H9 (cell line): ENCODE measurements at regions not wholly inside any gene's neighbourhood (a gene's known extent, or its start where the extent isn't known, plus 50 kb on each side); places are given as distances from the start of the nearest gene placed in this dataset.

Source experiments
- DNase-seq: peaks from one replicate; pipeline ENCODE4 v3.0.0-alpha.2; 2017
- H2AFZ ChIP-seq: one replicate; pipeline ENCODE4 v1.6.1; 2013; ENCODE audit warnings: mild to moderate bottlenecking, low read length, control low read depth, moderate library complexity
- H2AK5ac ChIP-seq: 2 replicates; pipeline ENCODE4 v1.6.1; 2013; ENCODE audit warnings: low read length, control low read depth, mixed read lengths; ENCODE audit not compliant: insufficient read length
- H2BK120ac ChIP-seq: one replicate; pipeline ENCODE4 v1.6.1; 2013; ENCODE audit warnings: low read depth, mild to moderate bottlenecking, low read length, control low read depth, inconsistent platforms; ENCODE audit not compliant: poor library complexity, severe bottlenecking
- H2BK12ac ChIP-seq: 2 replicates; pipeline ENCODE4 v1.6.1; 2013; ENCODE audit warnings: low read length, control low read depth, mixed read lengths, low read depth; ENCODE audit not compliant: insufficient read length
- H2BK15ac ChIP-seq: 2 replicates; pipeline ENCODE4 v1.6.1; 2013; ENCODE audit warnings: low read depth, low read length, control low read depth
- H2BK20ac ChIP-seq: one replicate; pipeline ENCODE4 v1.6.1; 2013; ENCODE audit warnings: low read depth, mild to moderate bottlenecking, low read length, control low read depth, inconsistent platforms; ENCODE audit not compliant: poor library complexity, severe bottlenecking
- H2BK5ac ChIP-seq: 2 replicates; pipeline ENCODE4 v1.6.1; 2013; ENCODE audit warnings: low read length, control low read depth, mixed read lengths; ENCODE audit not compliant: insufficient read length
- H3K14ac ChIP-seq: 2 replicates; pipeline ENCODE4 v1.6.1; 2013; ENCODE audit warnings: low read length, control low read depth; ENCODE audit not compliant: insufficient read depth
- H3K18ac ChIP-seq: 2 replicates; pipeline ENCODE4 v1.6.1; 2013; ENCODE audit warnings: low read depth, mild to moderate bottlenecking, mixed read lengths, low read length, control low read depth; ENCODE audit not compliant: insufficient read length
- H3K23ac ChIP-seq: 2 replicates; pipeline ENCODE4 v1.6.1; 2013; ENCODE audit warnings: low read length, control low read depth, mixed read lengths, low read depth; ENCODE audit not compliant: insufficient read length
- H3K23me2 ChIP-seq: 2 replicates; pipeline ENCODE4 v1.6.1; 2013; ENCODE audit warnings: low read depth, mild to moderate bottlenecking, mixed read lengths, low read length, control low read depth; ENCODE audit not compliant: insufficient read length, poor library complexity, severe bottlenecking
- H3K27ac ChIP-seq: 2 replicates; pipeline ENCODE4 v1.5.1; 2013; ENCODE audit warnings: low read length, control low read depth, mixed read lengths, low read depth; ENCODE audit not compliant: insufficient read length
- H3K27me3 ChIP-seq: 2 replicates; pipeline ENCODE4 v1.6.1; 2013; ENCODE audit warnings: low read length, control low read depth, inconsistent platforms; ENCODE audit not compliant: insufficient read depth
- H3K4ac ChIP-seq: 2 replicates; pipeline ENCODE4 v1.6.1; 2013; ENCODE audit warnings: low read depth, mild to moderate bottlenecking, control low read depth, inconsistent platforms, low read length, moderate library complexity
- H3K4me1 ChIP-seq: 2 replicates; pipeline ENCODE4 v1.6.1; 2013; ENCODE audit warnings: low read length, control low read depth, inconsistent platforms; ENCODE audit not compliant: insufficient read depth
- H3K4me2 ChIP-seq: 2 replicates; pipeline ENCODE4 v1.6.1; 2013; ENCODE audit warnings: low read length, control low read depth, mixed read lengths; ENCODE audit not compliant: insufficient read length, insufficient read depth
- H3K56ac ChIP-seq: 2 replicates; pipeline ENCODE4 v1.6.1; 2013; ENCODE audit warnings: low read depth, mild to moderate bottlenecking, mixed read lengths, low read length, control low read depth; ENCODE audit not compliant: insufficient read length
- H3K79me1 ChIP-seq: 2 replicates; pipeline ENCODE4 v1.6.1; 2013; ENCODE audit warnings: low read depth, mild to moderate bottlenecking, moderate library complexity, low read length, control low read depth, inconsistent platforms; ENCODE audit not compliant: insufficient read depth, poor library complexity, severe bottlenecking
- H3K79me2 ChIP-seq: 2 replicates; pipeline ENCODE4 v1.6.1; 2013; ENCODE audit warnings: low read length, control low read depth, inconsistent platforms; ENCODE audit not compliant: insufficient read depth
- H3K9ac ChIP-seq: 2 replicates; pipeline ENCODE4 v1.6.1; 2013; ENCODE audit warnings: low read length, control low read depth, mixed read lengths; ENCODE audit not compliant: insufficient read length; ENCODE audit errors: extremely low read depth
- H3K9me3 ChIP-seq: one replicate; pipeline ENCODE4 v1.6.1; 2013; ENCODE audit warnings: low read depth, low read length, inconsistent platforms; ENCODE audit not compliant: control insufficient read depth
- H3T11ph ChIP-seq: one replicate; pipeline ENCODE4 v1.6.1; 2013; ENCODE audit warnings: mild to moderate bottlenecking, low read length, control low read depth, inconsistent platforms
- H4K20me1 ChIP-seq: one replicate; pipeline ENCODE4 v1.6.1; 2013; ENCODE audit not compliant: control insufficient read depth, insufficient read length, insufficient read depth
- H4K5ac ChIP-seq: 2 replicates; pipeline ENCODE4 v1.6.1; 2013; ENCODE audit warnings: low read depth, mild to moderate bottlenecking, mixed read lengths, low read length, control low read depth; ENCODE audit not compliant: insufficient read length
- H4K8ac ChIP-seq: replicated peaks from 2 replicates; pipeline ENCODE4 v1.6.1; 2013; ENCODE audit warnings: low read length, control low read depth, mixed read lengths, low read depth; ENCODE audit not compliant: insufficient read length
- H4K91ac ChIP-seq: 2 replicates; pipeline ENCODE4 v1.6.1; 2013; ENCODE audit warnings: low read depth, mild to moderate bottlenecking, moderate library complexity, mixed read lengths, low read length, control low read depth; ENCODE audit not compliant: insufficient read length
- H3K27ac Mint-ChIP-seq, 3 experiments: 2 replicates in 2 of 3; 3 replicates in 1 of 3; pipeline ENCODE4 v1.8.0; 2020 to 2021; ENCODE audit warnings: mixed read lengths in 3 of 3, mild to moderate bottlenecking in 1 of 3, moderate library complexity in 1 of 3
- H3K27me3 Mint-ChIP-seq: 2 replicates; pipeline ENCODE4 v1.8.0; 2021; ENCODE audit warnings: low read depth, mild to moderate bottlenecking, moderate library complexity, mixed read lengths
- H3K36me3 Mint-ChIP-seq, 3 experiments: 2 replicates in 2 of 3; 3 replicates in 1 of 3; pipeline ENCODE4 v1.8.0; 2020 to 2021; ENCODE audit warnings: low read depth in 3 of 3, mixed read lengths in 3 of 3; ENCODE audit not compliant: insufficient read depth in 1 of 3
- H3K4me1 Mint-ChIP-seq, 2 experiments: 2 replicates each; pipeline ENCODE4 v1.8.0; 2020; ENCODE audit warnings: mixed read lengths in 2 of 2
- H3K4me3 Mint-ChIP-seq, 2 experiments: 2 replicates in 1 of 2; 3 replicates in 1 of 2; pipeline ENCODE4 v1.8.0; 2020 to 2021; ENCODE audit warnings: mild to moderate bottlenecking in 2 of 2, mixed read lengths in 2 of 2, moderate library complexity in 1 of 2
- H3K9me3 Mint-ChIP-seq, 2 experiments: 2 replicates in 1 of 2; 3 replicates in 1 of 2; pipeline ENCODE4 v1.8.0; 2020; ENCODE audit warnings: mild to moderate bottlenecking in 2 of 2, mixed read lengths in 2 of 2, moderate library complexity in 1 of 2
- WGBS: extraction: QIAGEN DNeasy Blood & Tissue Kit; methylation state at CpG from one replicate; pipeline ENCODE4 v1.1.7; 2013; ENCODE audit warnings: missing lambda C conversion rate, low lambda C conversion rate, mixed read lengths; ENCODE audit not compliant: insufficient read length; ENCODE audit errors: extremely low coverage; 5-methylcytosine and 5-hydroxymethylcytosine counted together
- TF ChIP-seq, protein P1 (sequence below): fragments of 200-600 bp; sonication (generic); conservative IDR thresholded peaks from 3 replicates; pipeline ENCODE4 v1.8.0; 2021; ENCODE audit warnings: antibody characterized with exemption, mild to moderate bottlenecking

DNA sequence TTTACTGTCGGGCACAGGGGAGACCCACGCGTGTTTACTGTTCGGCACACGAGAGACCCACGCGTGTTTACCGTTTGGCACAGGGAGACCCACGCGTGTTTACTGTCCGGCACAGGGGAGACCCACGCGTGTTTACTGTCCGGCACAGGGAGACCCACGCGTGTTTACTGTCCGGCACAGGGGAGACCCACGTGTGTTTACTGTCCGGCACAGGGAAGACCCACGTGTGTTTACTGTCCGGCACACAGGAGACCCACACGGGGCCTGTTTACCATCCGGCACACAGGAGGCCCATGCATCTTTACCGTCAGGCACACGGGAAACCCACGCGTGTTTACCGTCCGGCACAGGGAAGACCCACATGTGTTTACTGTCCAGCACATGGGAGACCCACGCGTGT is 525.1 kb downstream of the BRD1 start:
- no peaks in the 10 kb centered on the region; the same call in 1 of the 2 replicates for H3K4me1 ChIP-seq
- no peak overlapping the region for H3K23ac ChIP-seq
- no peak overlapping the region for H4K91ac ChIP-seq
- no peak overlapping the region for H2BK12ac ChIP-seq
- H2AK5ac ChIP-seq: no peak overlapping the region
- H3K79me1 ChIP-seq: no peaks in the 10 kb centered on the region
- H3T11ph ChIP-seq: no peak overlapping the region
- no peak overlapping the region for H3K9ac ChIP-seq
- no peak overlapping the region for H3K18ac ChIP-seq
- H4K5ac ChIP-seq: no peak overlapping the region
- no peaks in the 10 kb centered on the region for H3K23me2 ChIP-seq
- no peak overlapping the region for H4K8ac ChIP-seq
- no peak overlapping the region for H3K14ac ChIP-seq
- peak; percentile 15 for DNase-seq
- H3K4ac ChIP-seq: no peak overlapping the region
- peak overlapping the region in 1 of 3 experiments; percentile 74; a peak in 1 of 7 replicates for H3K27ac Mint-ChIP-seq
- no peak overlapping the region for H3K27ac ChIP-seq
- H4K20me1 ChIP-seq: no peaks in the 10 kb centered on the region
- WGBS: no CpG with 5 or more reads among the region's 31 CpGs
- H2BK5ac ChIP-seq: no peak overlapping the region
- H2BK15ac ChIP-seq: no peak overlapping the region
- TF ChIP-seq, protein P1, sequence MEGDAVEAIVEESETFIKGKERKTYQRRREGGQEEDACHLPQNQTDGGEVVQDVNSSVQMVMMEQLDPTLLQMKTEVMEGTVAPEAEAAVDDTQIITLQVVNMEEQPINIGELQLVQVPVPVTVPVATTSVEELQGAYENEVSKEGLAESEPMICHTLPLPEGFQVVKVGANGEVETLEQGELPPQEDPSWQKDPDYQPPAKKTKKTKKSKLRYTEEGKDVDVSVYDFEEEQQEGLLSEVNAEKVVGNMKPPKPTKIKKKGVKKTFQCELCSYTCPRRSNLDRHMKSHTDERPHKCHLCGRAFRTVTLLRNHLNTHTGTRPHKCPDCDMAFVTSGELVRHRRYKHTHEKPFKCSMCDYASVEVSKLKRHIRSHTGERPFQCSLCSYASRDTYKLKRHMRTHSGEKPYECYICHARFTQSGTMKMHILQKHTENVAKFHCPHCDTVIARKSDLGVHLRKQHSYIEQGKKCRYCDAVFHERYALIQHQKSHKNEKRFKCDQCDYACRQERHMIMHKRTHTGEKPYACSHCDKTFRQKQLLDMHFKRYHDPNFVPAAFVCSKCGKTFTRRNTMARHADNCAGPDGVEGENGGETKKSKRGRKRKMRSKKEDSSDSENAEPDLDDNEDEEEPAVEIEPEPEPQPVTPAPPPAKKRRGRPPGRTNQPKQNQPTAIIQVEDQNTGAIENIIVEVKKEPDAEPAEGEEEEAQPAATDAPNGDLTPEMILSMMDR: no peak
- H2AFZ ChIP-seq: no peak overlapping the region
- no peak overlapping the region for H2BK120ac ChIP-seq
- no peak overlapping the region for H3K4me3 Mint-ChIP-seq
- peaks cover 12% of the 10 kb centered on the region for H3K27me3 Mint-ChIP-seq
- H3K4me1 Mint-ChIP-seq: peaks cover 4% of the 10 kb centered on the region in 2 experiments
- H3K9me3 Mint-ChIP-seq: no peaks in the 10 kb centered on the region; a peak in 1 of 5 replicates
- no peak overlapping the region for H3K4me2 ChIP-seq
- H3K36me3 Mint-ChIP-seq: no peaks in the 10 kb centered on the region
- no peak overlapping the region for H3K56ac ChIP-seq
- no peaks in the 10 kb centered on the region for H3K79me2 ChIP-seq
- no peaks in the 10 kb centered on the region for H3K9me3 ChIP-seq
- H2BK20ac ChIP-seq: no peak overlapping the region
- H3K27me3 ChIP-seq: no peaks in the 10 kb centered on the region; the same call in 1 of the 2 replicates
